ENCODE measurements at regions not wholly inside any gene's neighbourhood (a gene's known extent, or its start where the extent isn't known, plus 50 kb on each side); places are given as distances from the start of the nearest gene placed in this dataset.

DNA sequence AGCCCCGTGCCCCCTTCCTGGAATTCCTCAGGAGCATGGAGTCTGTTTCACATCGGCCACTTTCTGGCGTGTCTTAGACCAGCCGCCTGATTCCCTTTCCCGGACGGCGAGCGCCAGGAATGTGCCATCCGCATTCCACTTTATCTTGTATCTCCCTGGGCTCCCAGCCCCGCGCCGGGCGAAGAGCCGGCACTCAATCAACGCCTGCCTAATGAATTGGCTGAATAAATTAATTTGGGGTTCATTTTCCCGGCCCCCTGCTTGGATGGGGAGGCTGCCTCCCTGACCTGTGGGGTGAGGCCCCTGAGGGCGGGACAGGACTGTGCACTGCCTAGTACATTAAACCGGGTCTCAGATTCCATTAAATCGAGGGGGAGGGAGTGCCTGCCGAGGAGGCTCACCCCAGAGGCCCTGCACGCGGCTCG, 282.3 kb upstream of the TNRC6C start:
- TF ChIP-seq, protein P1, sequence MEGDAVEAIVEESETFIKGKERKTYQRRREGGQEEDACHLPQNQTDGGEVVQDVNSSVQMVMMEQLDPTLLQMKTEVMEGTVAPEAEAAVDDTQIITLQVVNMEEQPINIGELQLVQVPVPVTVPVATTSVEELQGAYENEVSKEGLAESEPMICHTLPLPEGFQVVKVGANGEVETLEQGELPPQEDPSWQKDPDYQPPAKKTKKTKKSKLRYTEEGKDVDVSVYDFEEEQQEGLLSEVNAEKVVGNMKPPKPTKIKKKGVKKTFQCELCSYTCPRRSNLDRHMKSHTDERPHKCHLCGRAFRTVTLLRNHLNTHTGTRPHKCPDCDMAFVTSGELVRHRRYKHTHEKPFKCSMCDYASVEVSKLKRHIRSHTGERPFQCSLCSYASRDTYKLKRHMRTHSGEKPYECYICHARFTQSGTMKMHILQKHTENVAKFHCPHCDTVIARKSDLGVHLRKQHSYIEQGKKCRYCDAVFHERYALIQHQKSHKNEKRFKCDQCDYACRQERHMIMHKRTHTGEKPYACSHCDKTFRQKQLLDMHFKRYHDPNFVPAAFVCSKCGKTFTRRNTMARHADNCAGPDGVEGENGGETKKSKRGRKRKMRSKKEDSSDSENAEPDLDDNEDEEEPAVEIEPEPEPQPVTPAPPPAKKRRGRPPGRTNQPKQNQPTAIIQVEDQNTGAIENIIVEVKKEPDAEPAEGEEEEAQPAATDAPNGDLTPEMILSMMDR (IDR thresholded peaks at IDR 0.05 in 2 of 3, conservative IDR thresholded peaks at IDR 0.05 in 1 of 3; ENCODE audit: insufficient read depth in 2 of 3, low read depth in 1 of 3, low read length in 3 of 3) = no peak
- TF ChIP-seq EZH2 (IDR thresholded peaks at IDR 0.05; ENCODE audit: borderline replicate concordance, low read depth, low read length) (no peak), POLR2AphosphoS5 (IDR thresholded peaks at IDR 0.05; ENCODE audit: control insufficient read depth, insufficient read depth, low read depth, low read length) (no peak)
- TF ChIP-seq, protein P2, sequence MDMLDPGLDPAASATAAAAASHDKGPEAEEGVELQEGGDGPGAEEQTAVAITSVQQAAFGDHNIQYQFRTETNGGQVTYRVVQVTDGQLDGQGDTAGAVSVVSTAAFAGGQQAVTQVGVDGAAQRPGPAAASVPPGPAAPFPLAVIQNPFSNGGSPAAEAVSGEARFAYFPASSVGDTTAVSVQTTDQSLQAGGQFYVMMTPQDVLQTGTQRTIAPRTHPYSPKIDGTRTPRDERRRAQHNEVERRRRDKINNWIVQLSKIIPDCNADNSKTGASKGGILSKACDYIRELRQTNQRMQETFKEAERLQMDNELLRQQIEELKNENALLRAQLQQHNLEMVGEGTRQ (CRISPR knock-in tag; IDR thresholded peaks at IDR 0.05) = no peak
